ENCODE measurements at regions not wholly inside any gene's neighbourhood (a gene's known extent, or its start where the extent isn't known, plus 50 kb on each side); places are given as distances from the start of the nearest gene placed in this dataset.
"Not testable (repeated sequence)": the region's sequence is repeated elsewhere in the genome, so short reads cannot be mapped to it uniquely, and the experiment has no call there.

- Mint-ChIP-seq H3K27me3 (no peaks in the 10 kb centered on the region), H3K4me3 (no peak overlapping the region), H3K27ac (ENCODE audit: low read depth) (no peak overlapping the region), H3K9me3 (peaks cover 9% of the 10 kb centered on the region), H3K36me3 (ENCODE audit: insufficient read depth) (no peaks in the 10 kb centered on the region), H3K4me1 (no peaks in the 10 kb centered on the region)
- no peak for ATAC-seq (replicated peaks; ENCODE audit: extremely low read depth, poor library complexity, severe bottlenecking)
- no peak for DNase-seq (ENCODE audit: low spot score in 2 of 2)
Measured at GRCh38 chr12:73902260-73902659, 635.4 kb upstream of the ATXN7L3B start.

GRCh38 chr12:73906757-73907156 lies 630.9 kb upstream of the ATXN7L3B start:
- DNase-seq (ENCODE audit: low spot score in 2 of 2) (no peak), ATAC-seq (replicated peaks; ENCODE audit: extremely low read depth, poor library complexity, severe bottlenecking) (no peak)
- Mint-ChIP-seq H3K27ac (ENCODE audit: low read depth) (no peak overlapping the region), H3K9me3 (peaks cover 12% of the 10 kb centered on the region), H3K4me3 (no peak overlapping the region), H3K4me1 (no peaks in the 10 kb centered on the region), H3K27me3 (no peaks in the 10 kb centered on the region), H3K36me3 (ENCODE audit: insufficient read depth) (no peaks in the 10 kb centered on the region)

- Mint-ChIP-seq H3K9me3 (peaks cover 5% of the 10 kb centered on the region), H3K27ac (ENCODE audit: low read depth) (no peak overlapping the region), H3K36me3 (ENCODE audit: insufficient read depth) (no peaks in the 10 kb centered on the region), H3K4me3 (no peak overlapping the region), H3K27me3 (no peaks in the 10 kb centered on the region), H3K4me1 (no peaks in the 10 kb centered on the region)
- ATAC-seq (replicated peaks; ENCODE audit: extremely low read depth, poor library complexity, severe bottlenecking) (no peak), DNase-seq (ENCODE audit: low spot score in 2 of 2) (no peak)
Measured at GRCh38 chr12:73935817-73936216, 601.8 kb upstream of the ATXN7L3B start.

- no peaks in the 10 kb centered on the region for H3K36me3 Mint-ChIP-seq (ENCODE audit: insufficient read depth)
- no peak overlapping the region for H3K27ac Mint-ChIP-seq (ENCODE audit: low read depth)
- H3K27me3 Mint-ChIP-seq: no peaks in the 10 kb centered on the region
- peaks cover 17% of the 10 kb centered on the region for H3K9me3 Mint-ChIP-seq
- DNase-seq (ENCODE audit: low spot score in 2 of 2): no peak
- ATAC-seq (replicated peaks; ENCODE audit: extremely low read depth, poor library complexity, severe bottlenecking): no peak
- H3K4me1 Mint-ChIP-seq: no peaks in the 10 kb centered on the region
- no peak overlapping the region for H3K4me3 Mint-ChIP-seq
Measured at GRCh38 chr12:73947326-73948026, 590.2 kb upstream of the ATXN7L3B start.

- Mint-ChIP-seq H3K27ac (ENCODE audit: low read depth) (no peak overlapping the region), H3K4me3 (no peak overlapping the region), H3K27me3 (no peaks in the 10 kb centered on the region), H3K36me3 (ENCODE audit: insufficient read depth) (no peaks in the 10 kb centered on the region), H3K4me1 (no peaks in the 10 kb centered on the region), H3K9me3 (peaks cover 22% of the 10 kb centered on the region)
- DNase-seq (ENCODE audit: low spot score in 2 of 2) (no peak), ATAC-seq (replicated peaks; ENCODE audit: extremely low read depth, poor library complexity, severe bottlenecking) (no peak)
Measured at GRCh38 chr12:73950507-73950906, 587.1 kb upstream of the ATXN7L3B start.

GRCh38 chr12:73951956-73952703 lies 585.5 kb upstream of the ATXN7L3B start:
- no peak for ATAC-seq (replicated peaks; ENCODE audit: extremely low read depth, poor library complexity, severe bottlenecking)
- Mint-ChIP-seq H3K27ac (ENCODE audit: low read depth) (no peak overlapping the region), H3K36me3 (ENCODE audit: insufficient read depth) (no peaks in the 10 kb centered on the region), H3K4me3 (no peak overlapping the region), H3K9me3 (peaks cover 22% of the 10 kb centered on the region), H3K4me1 (no peaks in the 10 kb centered on the region), H3K27me3 (no peaks in the 10 kb centered on the region)
- no peak for DNase-seq (ENCODE audit: low spot score in 2 of 2)

- DNase-seq (ENCODE audit: low spot score in 2 of 2): no peak
- no peak for ATAC-seq (replicated peaks; ENCODE audit: extremely low read depth, poor library complexity, severe bottlenecking)
Measured at GRCh38 chr12:73964641-73965040, 573.0 kb upstream of the ATXN7L3B start.

GRCh38 chr12:73973486-73973885 lies 564.1 kb upstream of the ATXN7L3B start:
- peaks cover 19% of the 10 kb centered on the region for H3K9me3 Mint-ChIP-seq
- no peaks in the 10 kb centered on the region for H3K4me1 Mint-ChIP-seq
- ATAC-seq (replicated peaks; ENCODE audit: extremely low read depth, poor library complexity, severe bottlenecking) (no peak), DNase-seq (ENCODE audit: low spot score in 2 of 2) (no peak)
- H3K27me3 Mint-ChIP-seq: no peaks in the 10 kb centered on the region
- no peak overlapping the region for H3K27ac Mint-ChIP-seq (ENCODE audit: low read depth)
- no peak overlapping the region for H3K4me3 Mint-ChIP-seq
- no peaks in the 10 kb centered on the region for H3K36me3 Mint-ChIP-seq (ENCODE audit: insufficient read depth)

More at GRCh38 chr12:73964641-73965040, 573.0 kb upstream of the ATXN7L3B start:
- no peaks in the 10 kb centered on the region for H3K27me3 Mint-ChIP-seq
- no peaks in the 10 kb centered on the region for H3K36me3 Mint-ChIP-seq (ENCODE audit: insufficient read depth)
- H3K27ac Mint-ChIP-seq (ENCODE audit: low read depth): no peak overlapping the region
- no peaks in the 10 kb centered on the region for H3K9me3 Mint-ChIP-seq
- no peaks in the 10 kb centered on the region for H3K4me1 Mint-ChIP-seq
- no peak overlapping the region for H3K4me3 Mint-ChIP-seq

- Mint-ChIP-seq H3K27ac (ENCODE audit: low read depth) (no peak overlapping the region), H3K4me3 (no peak overlapping the region), H3K27me3 (no peaks in the 10 kb centered on the region)
Measured at GRCh38 chr12:73984552-73984951, 553.1 kb upstream of the ATXN7L3B start.

GRCh38 chr12:73991138-73991537 lies 546.5 kb upstream of the ATXN7L3B start:
- no peaks in the 10 kb centered on the region for H3K4me1 Mint-ChIP-seq
- no peak for DNase-seq (ENCODE audit: low spot score in 2 of 2)
- H3K4me3 Mint-ChIP-seq: no peak overlapping the region
- no peak overlapping the region for H3K27ac Mint-ChIP-seq (ENCODE audit: low read depth)
- no peaks in the 10 kb centered on the region for H3K36me3 Mint-ChIP-seq (ENCODE audit: insufficient read depth)
- no peak for ATAC-seq (replicated peaks; ENCODE audit: extremely low read depth, poor library complexity, severe bottlenecking)
- H3K27me3 Mint-ChIP-seq: no peaks in the 10 kb centered on the region
- no peaks in the 10 kb centered on the region for H3K9me3 Mint-ChIP-seq

More at GRCh38 chr12:73984552-73984951, 553.1 kb upstream of the ATXN7L3B start:
- ATAC-seq (replicated peaks; ENCODE audit: extremely low read depth, poor library complexity, severe bottlenecking) (no peak), DNase-seq (ENCODE audit: low spot score in 2 of 2) (no peak)
- Mint-ChIP-seq H3K9me3 (peaks cover 5% of the 10 kb centered on the region), H3K36me3 (ENCODE audit: insufficient read depth) (peaks cover 2% of the 10 kb centered on the region), H3K4me1 (no peaks in the 10 kb centered on the region)

GRCh38 chr12:73998894-73999293 lies 538.7 kb upstream of the ATXN7L3B start:
- DNase-seq (ENCODE audit: low spot score in 2 of 2) (no peak), ATAC-seq (replicated peaks; ENCODE audit: extremely low read depth, poor library complexity, severe bottlenecking) (no peak)
- Mint-ChIP-seq H3K36me3 (ENCODE audit: insufficient read depth) (no peaks in the 10 kb centered on the region), H3K27me3 (no peaks in the 10 kb centered on the region), H3K27ac (ENCODE audit: low read depth) (no peak overlapping the region), H3K4me1 (no peaks in the 10 kb centered on the region), H3K9me3 (no peaks in the 10 kb centered on the region), H3K4me3 (no peak overlapping the region)

GRCh38 chr12:74015118-74015517 lies 522.5 kb upstream of the ATXN7L3B start:
- ATAC-seq (replicated peaks; ENCODE audit: extremely low read depth, poor library complexity, severe bottlenecking) (no peak), DNase-seq (ENCODE audit: low spot score in 2 of 2) (no peak)
- Mint-ChIP-seq H3K27ac (ENCODE audit: low read depth) (no peak overlapping the region), H3K4me1 (no peaks in the 10 kb centered on the region), H3K27me3 (no peaks in the 10 kb centered on the region), H3K4me3 (no peak overlapping the region), H3K9me3 (peaks cover 10% of the 10 kb centered on the region), H3K36me3 (ENCODE audit: insufficient read depth) (peaks cover 3% of the 10 kb centered on the region)

GRCh38 chr12:74016324-74016723 lies 521.3 kb upstream of the ATXN7L3B start:
- H3K27ac Mint-ChIP-seq (ENCODE audit: low read depth); H3K27me3 Mint-ChIP-seq; H3K9me3 Mint-ChIP-seq; H3K4me3 Mint-ChIP-seq; H3K36me3 Mint-ChIP-seq (ENCODE audit: insufficient read depth); DNase-seq (ENCODE audit: low spot score in 2 of 2); ATAC-seq (replicated peaks; ENCODE audit: extremely low read depth, poor library complexity, severe bottlenecking); H3K4me1 Mint-ChIP-seq: not testable (repeated sequence)

Measured in central memory CD8-positive, alpha-beta T cell (primary cell).